CD4-positive, alpha-beta T cell treated with Interleukin-21 for 1 hour (primary cell): ENCODE measurements at regions not wholly inside any gene's neighbourhood (a gene's known extent, or its start where the extent isn't known, plus 50 kb on each side); places are given as distances from the start of the nearest gene placed in this dataset.
"Not testable (repeated sequence)": the region's sequence is repeated elsewhere in the genome, so short reads cannot be mapped to it uniquely, and the experiment has no call there.

Experiments
- DNase-seq: peaks from one replicate; pipeline ENCODE4 v3.0.0-alpha.2; 2020

GRCh38 chr11:29612423-29612822, 404.4 kb downstream of the KCNA4 start:
- DNase-seq = no peak

- DNase-seq = no peak
Observed at GRCh38 chr11:29606330-29607031, 410.3 kb downstream of the KCNA4 start.

- DNase-seq = not testable (repeated sequence)
Observed at GRCh38 chr11:29600151-29600575, 416.7 kb downstream of the KCNA4 start.

- DNase-seq = no peak
Observed at GRCh38 chr11:29584342-29584741, 432.5 kb downstream of the KCNA4 start.

- DNase-seq = no peak
Observed at GRCh38 chr11:29578806-29579205, 438.0 kb downstream of the KCNA4 start.

GRCh38 chr11:29564486-29564885, 452.3 kb downstream of the KCNA4 start:
- no peak for DNase-seq

- no peak for DNase-seq
Observed at GRCh38 chr11:29562183-29562582, 454.6 kb downstream of the KCNA4 start.

GRCh38 chr11:29553990-29554389, 462.8 kb downstream of the KCNA4 start:
- no peak for DNase-seq

GRCh38 chr11:29538339-29539036, 478.3 kb downstream of the KCNA4 start:
- DNase-seq = no peak

GRCh38 chr11:29534836-29535235, 482.0 kb downstream of the KCNA4 start:
- no peak for DNase-seq

GRCh38 chr11:29530961-29531360, 485.9 kb downstream of the KCNA4 start:
- DNase-seq = no peak

GRCh38 chr11:29527391-29527936, 489.4 kb downstream of the KCNA4 start:
- DNase-seq = peak; percentile 13

GRCh38 chr11:29518389-29519174, 498.2 kb downstream of the KCNA4 start:
- no peak for DNase-seq

- DNase-seq = no peak
Observed at GRCh38 chr11:29511394-29511793, 505.4 kb downstream of the KCNA4 start.

GRCh38 chr11:29507376-29507775, 509.5 kb downstream of the KCNA4 start:
- DNase-seq = no peak

- no peak for DNase-seq
Observed at GRCh38 chr11:29495676-29496075, 521.2 kb downstream of the KCNA4 start.

- no peak for DNase-seq
Observed at GRCh38 chr11:29490938-29491337, 525.9 kb downstream of the KCNA4 start.

GRCh38 chr11:29486301-29486700, 530.5 kb downstream of the KCNA4 start:
- no peak for DNase-seq

GRCh38 chr11:29485641-29486040, 531.2 kb downstream of the KCNA4 start:
- DNase-seq = no peak

GRCh38 chr11:29484548-29484947, 532.3 kb downstream of the KCNA4 start:
- no peak for DNase-seq

GRCh38 chr11:29483831-29484230, 533.0 kb downstream of the KCNA4 start:
- no peak for DNase-seq

- DNase-seq = no peak
Observed at GRCh38 chr11:29482510-29482909, 534.3 kb downstream of the KCNA4 start.

- no peak for DNase-seq
Observed at GRCh38 chr11:29481738-29482137, 535.1 kb downstream of the KCNA4 start.
